Neural crest cell (in vitro differentiated cells): ENCODE measurements at regions not wholly inside any gene's neighbourhood (a gene's known extent, or its start where the extent isn't known, plus 50 kb on each side); places are given as distances from the start of the nearest gene placed in this dataset.

Experiments
- DNase-seq: peaks from one replicate; pipeline ENCODE4 v3.0.0; 2021; ENCODE audit warnings: low read depth, mixed read lengths, low spot score
- H3K27ac Mint-ChIP-seq: one replicate; pipeline ENCODE4 v1.8.0; 2021; ENCODE audit warnings: mild to moderate bottlenecking, mixed read lengths; ENCODE audit not compliant: unreplicated experiment
- H3K27me3 Mint-ChIP-seq: 2 replicates; pipeline ENCODE4 v1.8.0; 2021; ENCODE audit warnings: low read depth, mild to moderate bottlenecking, mixed read lengths
- H3K36me3 Mint-ChIP-seq: 2 replicates; pipeline ENCODE4 v1.8.0; 2021; ENCODE audit warnings: low read depth, mild to moderate bottlenecking, mixed read lengths
- H3K4me1 Mint-ChIP-seq: 2 replicates; pipeline ENCODE4 v1.8.0; 2021; ENCODE audit warnings: mixed read lengths
- H3K4me3 Mint-ChIP-seq: one replicate; pipeline ENCODE4 v1.8.0; 2021; ENCODE audit warnings: mild to moderate bottlenecking, mixed read lengths
- H3K9me3 Mint-ChIP-seq: 2 replicates; pipeline ENCODE4 v1.8.0; 2021; ENCODE audit warnings: mixed read lengths
- TF ChIP-seq, protein P1 (sequence below): fragments of 200-600 bp; sonication (generic); conservative IDR thresholded peaks from 2 replicates; pipeline ENCODE4 v1.5.0; 2021; ENCODE audit warnings: antibody characterized with exemption, mild to moderate bottlenecking

DNA sequence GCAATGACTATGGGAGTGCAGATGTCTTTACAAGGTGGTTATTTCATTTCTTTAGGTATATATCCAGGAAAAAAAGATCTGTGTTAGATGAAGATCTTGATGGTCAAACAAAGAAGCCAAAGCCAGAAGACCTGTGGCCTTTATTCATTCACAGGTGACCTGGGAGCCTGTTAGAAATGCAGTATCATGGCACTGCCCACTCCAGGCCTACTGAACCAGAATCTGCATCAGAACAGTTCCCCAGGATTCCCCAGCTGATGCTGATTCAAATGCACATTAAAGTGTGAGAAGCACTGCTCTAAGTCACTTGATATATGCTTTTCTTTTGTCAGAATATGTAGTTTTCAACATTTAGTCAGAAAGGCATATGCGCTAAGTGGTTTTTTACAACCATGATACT lies 251.1 kb downstream of the IPMK start:
- no peak overlapping the region for H3K27ac Mint-ChIP-seq
- no peak overlapping the region for H3K4me3 Mint-ChIP-seq
- DNase-seq = no peak
- TF ChIP-seq, protein P1, sequence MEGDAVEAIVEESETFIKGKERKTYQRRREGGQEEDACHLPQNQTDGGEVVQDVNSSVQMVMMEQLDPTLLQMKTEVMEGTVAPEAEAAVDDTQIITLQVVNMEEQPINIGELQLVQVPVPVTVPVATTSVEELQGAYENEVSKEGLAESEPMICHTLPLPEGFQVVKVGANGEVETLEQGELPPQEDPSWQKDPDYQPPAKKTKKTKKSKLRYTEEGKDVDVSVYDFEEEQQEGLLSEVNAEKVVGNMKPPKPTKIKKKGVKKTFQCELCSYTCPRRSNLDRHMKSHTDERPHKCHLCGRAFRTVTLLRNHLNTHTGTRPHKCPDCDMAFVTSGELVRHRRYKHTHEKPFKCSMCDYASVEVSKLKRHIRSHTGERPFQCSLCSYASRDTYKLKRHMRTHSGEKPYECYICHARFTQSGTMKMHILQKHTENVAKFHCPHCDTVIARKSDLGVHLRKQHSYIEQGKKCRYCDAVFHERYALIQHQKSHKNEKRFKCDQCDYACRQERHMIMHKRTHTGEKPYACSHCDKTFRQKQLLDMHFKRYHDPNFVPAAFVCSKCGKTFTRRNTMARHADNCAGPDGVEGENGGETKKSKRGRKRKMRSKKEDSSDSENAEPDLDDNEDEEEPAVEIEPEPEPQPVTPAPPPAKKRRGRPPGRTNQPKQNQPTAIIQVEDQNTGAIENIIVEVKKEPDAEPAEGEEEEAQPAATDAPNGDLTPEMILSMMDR = no peak
- H3K4me1 Mint-ChIP-seq = no peaks in the 10 kb centered on the region
- no peaks in the 10 kb centered on the region for H3K36me3 Mint-ChIP-seq
- H3K27me3 Mint-ChIP-seq = peaks cover 2% of the 10 kb centered on the region
- H3K9me3 Mint-ChIP-seq = no peaks in the 10 kb centered on the region

DNA sequence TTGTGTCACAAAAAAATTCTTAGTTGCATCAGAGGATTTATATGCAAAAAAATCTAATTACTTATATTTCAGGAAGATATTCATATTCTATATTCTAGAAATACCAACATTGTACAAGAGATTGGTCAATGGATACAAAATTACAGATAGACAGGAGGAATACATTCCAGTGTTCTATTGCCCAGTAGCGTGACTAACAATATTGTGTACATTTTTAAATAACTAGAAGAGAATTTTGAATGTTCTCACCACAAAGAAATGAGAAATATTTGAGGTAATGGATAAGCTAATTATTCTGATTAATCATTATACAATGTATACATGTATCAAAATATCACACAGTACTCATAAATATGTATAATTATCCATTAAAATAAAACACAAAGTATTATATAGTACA lies 253.3 kb downstream of the IPMK start:
- no peaks in the 10 kb centered on the region for H3K36me3 Mint-ChIP-seq
- H3K4me3 Mint-ChIP-seq = no peak overlapping the region
- no peak for DNase-seq
- peaks cover 2% of the 10 kb centered on the region for H3K27me3 Mint-ChIP-seq
- no peaks in the 10 kb centered on the region for H3K9me3 Mint-ChIP-seq
- TF ChIP-seq, protein P1 = no peak
- no peaks in the 10 kb centered on the region for H3K4me1 Mint-ChIP-seq
- no peak overlapping the region for H3K27ac Mint-ChIP-seq

DNA sequence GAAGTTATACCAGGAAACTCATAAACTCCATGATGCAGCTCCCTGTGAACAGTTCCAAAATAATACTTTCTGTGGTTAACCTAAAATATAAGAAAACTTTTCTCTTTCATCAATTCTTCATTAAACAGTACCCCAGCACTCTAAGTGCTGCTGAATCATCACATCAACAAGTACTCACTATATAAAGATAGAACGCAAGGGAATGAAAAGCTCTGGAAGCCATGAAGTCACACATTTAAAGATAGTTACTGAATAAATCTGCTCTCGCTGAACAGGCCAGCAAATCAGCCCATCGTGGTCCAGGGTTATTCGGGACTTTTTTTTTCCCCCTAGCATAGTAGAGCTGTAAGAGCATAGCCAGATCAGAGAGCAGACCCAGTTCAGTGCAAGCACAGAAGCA lies 254.3 kb downstream of the IPMK start:
- no peaks in the 10 kb centered on the region for H3K4me1 Mint-ChIP-seq
- DNase-seq = no peak
- TF ChIP-seq, protein P1 = no peak
- no peaks in the 10 kb centered on the region for H3K9me3 Mint-ChIP-seq
- peaks cover 2% of the 10 kb centered on the region for H3K27me3 Mint-ChIP-seq
- no peak overlapping the region for H3K27ac Mint-ChIP-seq
- H3K36me3 Mint-ChIP-seq = no peaks in the 10 kb centered on the region
- no peak overlapping the region for H3K4me3 Mint-ChIP-seq

DNA sequence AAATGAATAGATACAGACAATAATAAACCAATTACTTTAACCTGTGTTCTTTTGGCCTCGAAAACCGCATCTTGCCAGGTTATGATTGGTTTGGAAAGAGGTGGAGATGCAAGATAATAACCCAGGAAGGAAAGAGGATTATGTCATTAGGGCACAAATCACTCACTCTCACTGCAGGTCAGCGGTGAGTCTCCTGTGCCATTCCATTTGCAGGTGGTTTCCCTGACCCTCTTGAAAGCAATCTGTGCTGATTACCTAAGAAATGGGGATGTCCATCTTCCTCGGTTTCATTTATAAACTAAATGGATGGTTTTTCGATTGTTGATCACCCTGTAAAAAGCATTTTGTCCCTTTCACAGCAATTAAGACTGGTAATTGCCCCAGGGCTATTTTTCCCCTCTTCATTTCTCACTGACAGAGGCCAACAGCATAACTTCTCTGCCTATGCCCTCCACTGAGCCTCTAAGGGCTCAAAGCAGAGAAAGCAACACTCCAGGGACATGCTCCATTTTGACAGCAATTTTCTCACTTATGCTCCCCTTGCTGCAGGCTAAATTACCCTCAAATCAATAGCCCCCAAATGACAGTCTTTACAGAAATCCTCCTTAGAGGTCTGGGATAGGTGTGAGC lies 257.5 kb downstream of the IPMK start:
- Mint-ChIP-seq H3K36me3 (no peaks in the 10 kb centered on the region), H3K4me3 (no peak overlapping the region), H3K4me1 (no peaks in the 10 kb centered on the region), H3K9me3 (no peaks in the 10 kb centered on the region), H3K27me3 (peaks cover 2% of the 10 kb centered on the region), H3K27ac (no peak overlapping the region)
- no peak for DNase-seq
- TF ChIP-seq, protein P1 = no peak

DNA sequence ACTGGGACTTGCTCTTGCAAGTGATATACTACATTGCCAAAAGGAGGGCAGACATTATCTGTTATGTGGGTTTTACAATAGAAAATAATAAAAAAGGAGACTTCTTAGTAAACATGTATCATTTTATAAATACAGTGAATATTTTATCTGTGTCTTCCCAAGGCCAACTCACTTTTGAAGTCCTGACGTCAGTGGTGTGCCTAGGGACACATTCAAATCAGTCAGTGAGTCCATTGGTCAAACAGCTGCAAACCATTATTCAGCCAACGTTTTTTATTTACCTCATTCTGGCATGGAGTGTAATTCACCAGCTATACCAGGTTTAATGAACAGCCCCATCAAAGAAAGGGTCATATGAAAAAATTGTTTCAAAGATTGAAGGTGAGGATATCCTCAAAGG lies 263.7 kb downstream of the IPMK start:
- TF ChIP-seq, protein P1 = no peak
- no peak overlapping the region for H3K4me3 Mint-ChIP-seq
- H3K27ac Mint-ChIP-seq = no peak overlapping the region
- no peak for DNase-seq
- H3K36me3 Mint-ChIP-seq = no peaks in the 10 kb centered on the region
- H3K27me3 Mint-ChIP-seq = no peaks in the 10 kb centered on the region
- no peaks in the 10 kb centered on the region for H3K9me3 Mint-ChIP-seq
- H3K4me1 Mint-ChIP-seq = no peaks in the 10 kb centered on the region
